LNCAP (cell line): ENCODE measurements at regions not wholly inside any gene's neighbourhood (a gene's known extent, or its start where the extent isn't known, plus 50 kb on each side); places are given as distances from the start of the nearest gene placed in this dataset.

Experiments used
- CTCF ChIP-seq: fragments of 450-650 bp; IDR thresholded peaks from 2 replicates; pipeline ENCODE4 v1.5.1; 2017; ENCODE audit warnings: mild to moderate bottlenecking

- TF ChIP-seq CTCF: peak; percentile 75
These were observed 1171.2 kb downstream of the PLA2G4A start for GRCh38 chr1:187999973-188000372.

- TF ChIP-seq CTCF: no peak
These were observed 1176.1 kb downstream of the PLA2G4A start for GRCh38 chr1:188004849-188005248.

- no peak for TF ChIP-seq CTCF
These were observed 1177.6 kb downstream of the PLA2G4A start for GRCh38 chr1:188006354-188006753.

- TF ChIP-seq CTCF: no peak
These were observed 1189.2 kb downstream of the PLA2G4A start for GRCh38 chr1:188017921-188018320.

- TF ChIP-seq CTCF: no peak
These were observed 1193.9 kb downstream of the PLA2G4A start for GRCh38 chr1:188022661-188023060.

- no peak for TF ChIP-seq CTCF
These were observed 1194.5 kb downstream of the PLA2G4A start for GRCh38 chr1:188023206-188023605.

GRCh38 chr1:188027613-188028012 is 1198.9 kb downstream of the PLA2G4A start:
- no peak for TF ChIP-seq CTCF

- TF ChIP-seq CTCF: no peak
These were observed 1214.9 kb downstream of the PLA2G4A start for GRCh38 chr1:188043536-188044245.
